K562 (cell line): ENCODE measurements at regions not wholly inside any gene's neighbourhood (a gene's known extent, or its start where the extent isn't known, plus 50 kb on each side); places are given as distances from the start of the nearest gene placed in this dataset.

Experiments used
- CTCF ChIP-seq, 3 experiments: IDR thresholded peaks in 2 of 3; conservative IDR thresholded peaks in 1 of 3; 2 replicates each; pipeline ENCODE4 v1.5.1; 2011 to 2012; ENCODE audit warnings: low read length in 3 of 3, mild to moderate bottlenecking in 3 of 3, control low read depth in 2 of 3, improper control_type of control experiment in 1 of 3, inconsistent platforms in 1 of 3, low read depth in 1 of 3, mixed read lengths in 1 of 3, moderate library complexity in 1 of 3; ENCODE audit not compliant: insufficient read depth in 2 of 3
- HDGF ChIP-seq: fragments of 450-650 bp; IDR thresholded peaks from 2 replicates; pipeline ENCODE4 v1.6.1; 2016
- MAX ChIP-seq: sonication (generic); formaldehyde crosslinking; IDR thresholded peaks from 2 replicates; pipeline ENCODE4 v1.9.0; 2022; ENCODE audit warnings: mild to moderate bottlenecking, missing genetic modification reagents
- SMC3 ChIP-seq: conservative IDR thresholded peaks from 2 replicates; pipeline ENCODE4 v1.6.1; 2011; ENCODE audit warnings: low read depth, low read length, improper control_type of control experiment; ENCODE audit not compliant: insufficient read depth

GRCh38 chr13:54394908-54395307, 1366.3 kb downstream of the OLFM4 start:
- TF ChIP-seq MAX (no peak), CTCF (IDR thresholded peaks at IDR 0.05 in 2 of 3, conservative IDR thresholded peaks at IDR 0.05 in 1 of 3; ENCODE audit: insufficient read depth in 2 of 3, low read depth in 1 of 3, low read length in 3 of 3) (no peak), SMC3 (no peak), HDGF (no peak)
